ENCODE measurements at regions not wholly inside any gene's neighbourhood (a gene's known extent, or its start where the extent isn't known, plus 50 kb on each side); places are given as distances from the start of the nearest gene placed in this dataset.
"Not testable (repeated sequence)": the region's sequence is repeated elsewhere in the genome, so short reads cannot be mapped to it uniquely, and the experiment has no call there.

GRCh38 chr10:46170789-46171188 lies 116.0 kb upstream of the ANTXRL start:
- no peaks in the 10 kb centered on the region for H3K4me1 Mint-ChIP-seq
- ATAC-seq (no peak), DNase-seq (ENCODE audit: low spot score in 2 of 2) (no peak)
- no peak overlapping the region for H3K4me3 Mint-ChIP-seq
- no peak overlapping the region for H3K27ac Mint-ChIP-seq
- no peaks in the 10 kb centered on the region for H3K36me3 Mint-ChIP-seq
- peaks cover 8% of the 10 kb centered on the region for H3K9me3 Mint-ChIP-seq

GRCh38 chr10:46171661-46172060 lies 115.1 kb upstream of the ANTXRL start:
- no peak overlapping the region for H3K4me3 Mint-ChIP-seq
- no peaks in the 10 kb centered on the region for H3K4me1 Mint-ChIP-seq
- no peak for ATAC-seq
- no peaks in the 10 kb centered on the region for H3K36me3 Mint-ChIP-seq
- DNase-seq (ENCODE audit: low spot score in 2 of 2) = no peak
- no peak overlapping the region for H3K27ac Mint-ChIP-seq
- peaks cover 8% of the 10 kb centered on the region for H3K9me3 Mint-ChIP-seq

GRCh38 chr10:46175296-46175695 lies 111.5 kb upstream of the ANTXRL start:
- DNase-seq (ENCODE audit: low spot score in 2 of 2) = no peak
- Mint-ChIP-seq H3K27ac (no peak overlapping the region), H3K4me1 (no peaks in the 10 kb centered on the region), H3K4me3 (no peak overlapping the region), H3K36me3 (no peaks in the 10 kb centered on the region), H3K9me3 (peaks cover 6% of the 10 kb centered on the region)
- ATAC-seq = no peak

DNA sequence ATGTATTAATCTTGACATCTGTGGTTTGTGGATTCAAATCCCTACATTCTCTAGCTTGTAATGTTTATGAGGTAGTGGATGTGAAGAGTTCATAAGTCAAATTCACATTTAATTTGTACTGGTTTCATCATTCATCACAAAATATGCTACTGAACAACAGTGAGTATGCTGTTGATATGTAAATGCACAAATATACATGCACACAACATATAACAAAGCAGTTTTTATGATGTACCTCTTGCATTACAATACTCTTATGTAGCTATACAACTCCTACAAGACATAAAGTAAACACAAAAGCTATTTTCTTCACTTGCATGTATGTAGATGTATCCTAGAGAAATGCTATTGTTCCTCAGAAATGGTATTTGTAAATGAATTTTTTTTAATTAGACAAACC lies 111.0 kb upstream of the ANTXRL start:
- H3K4me1 Mint-ChIP-seq = no peaks in the 10 kb centered on the region
- no peak overlapping the region for H3K4me3 Mint-ChIP-seq
- H3K9me3 Mint-ChIP-seq = peaks cover under 1% of the 10 kb centered on the region
- no peaks in the 10 kb centered on the region for H3K36me3 Mint-ChIP-seq
- no peak overlapping the region for H3K27ac Mint-ChIP-seq
- ATAC-seq (no peak), DNase-seq (ENCODE audit: low spot score in 2 of 2) (no peak)

DNA sequence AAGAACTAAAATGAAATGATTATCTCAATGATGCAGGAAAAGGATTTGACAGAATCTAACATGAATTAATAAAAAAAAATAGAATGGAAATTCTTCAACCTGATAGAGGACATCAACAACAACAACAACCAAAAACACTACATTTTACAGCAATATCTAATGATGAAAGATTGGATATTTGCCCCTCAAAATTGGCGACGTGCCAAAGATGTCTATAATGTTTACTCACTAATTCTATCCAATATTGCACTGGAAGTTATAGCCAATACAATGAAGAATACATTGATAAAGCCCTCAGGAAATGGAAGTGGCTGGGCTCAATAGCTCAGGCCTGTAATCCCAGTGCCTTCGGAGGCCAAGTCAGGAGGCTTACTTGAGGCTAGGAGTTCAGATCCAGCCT lies 99.4 kb upstream of the ANTXRL start:
- H3K36me3 Mint-ChIP-seq; ATAC-seq; DNase-seq (ENCODE audit: low spot score in 2 of 2); H3K4me1 Mint-ChIP-seq; H3K9me3 Mint-ChIP-seq; H3K27ac Mint-ChIP-seq; H3K4me3 Mint-ChIP-seq: not testable (repeated sequence)

GRCh38 chr10:46197050-46197449 lies 89.7 kb upstream of the ANTXRL start:
- Mint-ChIP-seq H3K27ac (no peak overlapping the region), H3K4me3 (no peak overlapping the region), H3K36me3 (no peaks in the 10 kb centered on the region), H3K9me3 (no peaks in the 10 kb centered on the region), H3K4me1 (no peaks in the 10 kb centered on the region)
- no peak for DNase-seq (ENCODE audit: low spot score in 2 of 2)
- no peak for ATAC-seq

- no peak for DNase-seq (ENCODE audit: low spot score in 2 of 2)
- ATAC-seq = no peak
- Mint-ChIP-seq H3K27ac (no peak overlapping the region), H3K4me1 (peaks cover 5% of the 10 kb centered on the region), H3K9me3 (no peaks in the 10 kb centered on the region), H3K4me3 (no peak overlapping the region), H3K36me3 (no peaks in the 10 kb centered on the region)
Observed at GRCh38 chr10:46198516-46198915, 88.3 kb upstream of the ANTXRL start.

DNA sequence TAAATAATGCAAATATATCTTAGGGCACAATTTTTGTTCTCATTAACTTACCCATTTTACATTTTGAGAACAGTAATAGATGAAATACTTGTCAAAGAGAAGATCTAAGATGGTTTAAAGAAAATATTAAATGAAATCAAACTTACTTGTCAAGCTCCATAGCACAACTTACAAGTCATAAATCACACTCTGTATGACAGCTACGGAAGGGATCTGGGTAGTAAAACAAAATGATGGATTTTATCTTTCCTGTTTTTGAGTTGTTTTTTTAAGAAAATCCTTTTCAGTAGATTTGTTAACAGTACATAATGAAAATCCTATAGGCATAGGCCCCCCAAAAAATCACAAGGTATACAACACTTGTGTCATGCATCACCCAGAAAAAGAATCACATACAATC lies 84.4 kb upstream of the ANTXRL start:
- not testable (repeated sequence) for H3K4me1 Mint-ChIP-seq; H3K27ac Mint-ChIP-seq; H3K9me3 Mint-ChIP-seq; ATAC-seq; H3K4me3 Mint-ChIP-seq; H3K36me3 Mint-ChIP-seq; DNase-seq (ENCODE audit: low spot score in 2 of 2)

DNA sequence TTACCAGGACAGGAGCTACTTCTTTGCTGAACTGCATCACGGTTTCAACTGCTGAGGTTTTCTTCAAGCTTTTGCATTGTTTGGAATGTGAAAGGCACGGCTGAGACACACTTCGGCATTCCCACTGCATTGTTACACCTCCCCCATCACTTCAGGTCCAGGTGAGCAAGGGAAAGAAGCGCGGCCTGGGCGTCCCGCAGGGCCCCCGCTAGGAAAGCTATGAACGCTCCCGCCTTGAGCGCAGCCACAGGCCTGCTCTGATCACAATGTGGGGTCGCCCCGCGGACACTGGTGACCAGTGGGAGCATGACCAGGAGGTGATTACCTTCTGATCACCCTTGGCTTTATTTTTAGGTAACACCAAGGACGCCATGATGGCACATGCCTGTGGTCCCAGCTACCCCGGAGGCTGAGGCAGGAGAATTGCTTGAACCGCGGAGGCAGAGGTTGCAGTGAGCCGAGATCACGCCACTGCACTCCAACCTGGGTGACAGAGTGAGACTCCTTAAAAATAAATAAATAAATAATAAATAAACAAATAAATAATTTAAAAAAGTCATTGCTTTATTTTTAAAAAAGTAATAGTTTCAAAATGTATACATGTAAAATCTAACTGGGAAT lies 82.2 kb upstream of the ANTXRL start:
- not testable (repeated sequence) for ATAC-seq; H3K9me3 Mint-ChIP-seq; H3K4me1 Mint-ChIP-seq; DNase-seq (ENCODE audit: low spot score in 2 of 2); H3K27ac Mint-ChIP-seq; H3K36me3 Mint-ChIP-seq; H3K4me3 Mint-ChIP-seq

DNA sequence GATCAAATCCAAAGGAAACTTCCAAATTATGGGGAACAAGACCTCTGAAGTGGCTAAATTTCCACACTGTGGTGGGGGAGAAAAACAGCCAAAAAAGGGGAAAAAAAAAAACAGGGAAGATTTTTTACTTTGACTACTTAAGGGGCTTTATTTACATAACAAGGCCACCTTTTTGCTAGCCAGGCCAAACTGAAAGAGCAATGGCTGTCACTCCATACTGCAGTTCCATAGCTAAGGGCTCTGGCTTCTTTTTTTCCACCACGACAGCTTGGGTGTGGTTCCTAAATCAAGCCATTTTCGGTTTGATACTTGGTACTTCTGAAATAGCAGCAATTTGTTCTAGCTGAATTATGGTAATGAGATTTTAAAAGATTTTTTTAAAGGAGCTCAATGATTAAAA lies 76.4 kb upstream of the ANTXRL start:
- H3K27ac Mint-ChIP-seq; DNase-seq (ENCODE audit: low spot score in 2 of 2); ATAC-seq; H3K4me3 Mint-ChIP-seq; H3K4me1 Mint-ChIP-seq; H3K9me3 Mint-ChIP-seq; H3K36me3 Mint-ChIP-seq: not testable (repeated sequence)

- ATAC-seq (no peak), DNase-seq (ENCODE audit: low spot score in 2 of 2) (no peak)
- no peaks in the 10 kb centered on the region for H3K36me3 Mint-ChIP-seq
- H3K9me3 Mint-ChIP-seq = no peaks in the 10 kb centered on the region
- H3K4me3 Mint-ChIP-seq = no peak overlapping the region
- peaks cover 40% of the 10 kb centered on the region for H3K4me1 Mint-ChIP-seq
- H3K27ac Mint-ChIP-seq = no peak overlapping the region
Observed at GRCh38 chr10:46215426-46215825, 71.4 kb upstream of the ANTXRL start.

DNA sequence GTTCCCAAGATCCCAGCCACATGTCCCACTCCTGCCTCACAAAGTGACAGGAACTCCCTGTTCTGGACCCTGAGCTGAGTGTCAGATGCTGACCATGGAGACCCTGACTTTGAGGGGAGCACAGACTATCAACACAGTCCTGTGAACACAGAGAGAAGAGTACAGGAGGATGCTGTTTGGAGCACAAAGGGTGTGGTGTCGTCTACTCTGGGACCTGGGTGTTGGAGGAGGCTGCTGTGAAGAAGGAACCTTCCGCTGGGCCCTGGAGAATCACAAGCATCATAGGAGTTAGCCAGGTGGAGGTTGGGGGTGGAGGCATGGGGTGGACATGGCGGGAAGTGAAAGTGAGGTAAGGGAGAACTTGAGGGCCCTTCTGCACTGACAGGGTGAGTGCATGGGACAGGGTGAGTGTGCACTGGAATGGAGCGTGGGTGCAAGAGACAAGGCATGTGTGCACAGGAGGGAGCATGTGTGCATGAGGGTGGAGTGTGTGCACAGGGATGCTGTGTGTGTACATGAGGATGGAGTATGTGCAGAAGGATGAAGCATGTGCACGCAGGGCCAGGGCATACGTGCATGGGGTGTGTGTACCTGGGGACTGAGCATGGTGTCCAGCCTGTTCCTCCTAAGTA lies 70.7 kb upstream of the ANTXRL start:
- no peaks in the 10 kb centered on the region for H3K36me3 Mint-ChIP-seq
- ATAC-seq (no peak), DNase-seq (ENCODE audit: low spot score in 2 of 2) (no peak)
- H3K4me1 Mint-ChIP-seq = peaks cover 40% of the 10 kb centered on the region
- H3K4me3 Mint-ChIP-seq = no peak overlapping the region
- no peaks in the 10 kb centered on the region for H3K9me3 Mint-ChIP-seq
- H3K27ac Mint-ChIP-seq = no peak overlapping the region

GRCh38 chr10:46216836-46217751 lies 69.7 kb upstream of the ANTXRL start:
- H3K4me1 Mint-ChIP-seq = peaks cover 40% of the 10 kb centered on the region
- peak; percentile 72 for ATAC-seq
- no peak overlapping the region for H3K4me3 Mint-ChIP-seq
- no peak for DNase-seq (ENCODE audit: low spot score in 2 of 2)
- H3K9me3 Mint-ChIP-seq = no peaks in the 10 kb centered on the region
- no peaks in the 10 kb centered on the region for H3K36me3 Mint-ChIP-seq
- H3K27ac Mint-ChIP-seq = peak overlapping the region; percentile 40

- Mint-ChIP-seq H3K4me3 (no peak overlapping the region), H3K36me3 (no peaks in the 10 kb centered on the region), H3K27ac (peak overlapping the region; percentile 40), H3K9me3 (no peaks in the 10 kb centered on the region), H3K4me1 (peaks cover 40% of the 10 kb centered on the region)
- ATAC-seq (no peak), DNase-seq (ENCODE audit: low spot score in 2 of 2) (no peak)
Observed at GRCh38 chr10:46217752-46218453, 68.9 kb upstream of the ANTXRL start.

DNA sequence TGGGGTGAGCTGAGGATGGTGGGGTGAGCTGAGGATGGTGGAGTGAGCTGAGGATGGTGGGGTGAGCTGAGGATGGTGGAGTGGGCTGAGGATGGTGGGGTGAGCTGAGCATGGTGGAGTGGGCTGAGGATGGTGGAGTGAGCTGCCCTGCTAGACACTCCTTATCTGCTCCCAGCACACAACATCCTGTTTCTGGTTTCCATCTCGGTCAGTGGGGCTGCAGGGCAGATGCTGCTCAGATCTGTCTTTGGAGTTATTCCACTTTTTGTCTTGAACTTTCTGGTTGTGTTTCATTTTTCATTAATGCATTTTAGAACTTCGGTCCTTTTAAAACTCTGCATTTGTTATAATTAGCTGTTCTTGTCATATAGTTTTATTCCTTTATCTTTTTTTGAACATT lies 67.9 kb upstream of the ANTXRL start:
- no peaks in the 10 kb centered on the region for H3K36me3 Mint-ChIP-seq
- H3K27ac Mint-ChIP-seq = peak overlapping the region; percentile 69
- DNase-seq (ENCODE audit: low spot score in 2 of 2) (no peak), ATAC-seq (no peak)
- no peaks in the 10 kb centered on the region for H3K9me3 Mint-ChIP-seq
- peaks cover 40% of the 10 kb centered on the region for H3K4me1 Mint-ChIP-seq
- no peak overlapping the region for H3K4me3 Mint-ChIP-seq
